Left lobe of liver (tissue), 2 donors: ENCODE measurements at regions not wholly inside any gene's neighbourhood (a gene's known extent, or its start where the extent isn't known, plus 50 kb on each side); places are given as distances from the start of the nearest gene placed in this dataset.
A peak's percentile ranks its signal among the peaks of the same experiment; 100 is the strongest.
"Not testable (repeated sequence)": the region's sequence is repeated elsewhere in the genome, so short reads cannot be mapped to it uniquely, and the experiment has no call there.

ENCODE experiments used
- ATAC-seq: fragments of 200-7000 bp; cut with Tn5 transposase; one replicate; pipeline ENCODE4 v1.9.1; 2020; ENCODE audit warnings: mild to moderate bottlenecking, moderate library complexity
- DNase-seq: peaks from one replicate; pipeline ENCODE4 v3.0.0-alpha.2; 2020; ENCODE audit warnings: low spot score
- donor health status: DM: no; HTN: no; CAD: no; lungs with moderate emphysema.
- donor health status: DM: no; HTN: yes; CAD: no.

DNA sequence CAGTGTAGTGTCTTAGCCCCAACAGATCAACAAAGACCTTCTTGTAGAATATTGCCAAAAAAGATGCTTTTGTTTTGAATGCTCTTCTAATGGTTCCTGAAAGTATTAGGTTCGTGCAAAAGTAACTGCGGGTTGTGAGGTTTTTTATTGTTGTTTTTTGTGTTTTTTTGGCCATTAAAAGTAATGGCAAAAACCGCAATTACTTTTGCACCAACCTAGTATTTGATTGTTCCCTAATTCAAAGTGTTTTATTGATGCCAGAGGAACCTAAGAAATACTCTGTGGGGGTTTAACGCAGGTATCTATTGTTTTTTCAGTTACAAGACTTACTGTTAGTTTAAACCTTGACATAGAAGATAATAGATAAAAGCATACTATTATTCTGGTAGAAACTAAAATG is 150.8 kb upstream of the DAAM1 start:
- no peak for ATAC-seq

DNA sequence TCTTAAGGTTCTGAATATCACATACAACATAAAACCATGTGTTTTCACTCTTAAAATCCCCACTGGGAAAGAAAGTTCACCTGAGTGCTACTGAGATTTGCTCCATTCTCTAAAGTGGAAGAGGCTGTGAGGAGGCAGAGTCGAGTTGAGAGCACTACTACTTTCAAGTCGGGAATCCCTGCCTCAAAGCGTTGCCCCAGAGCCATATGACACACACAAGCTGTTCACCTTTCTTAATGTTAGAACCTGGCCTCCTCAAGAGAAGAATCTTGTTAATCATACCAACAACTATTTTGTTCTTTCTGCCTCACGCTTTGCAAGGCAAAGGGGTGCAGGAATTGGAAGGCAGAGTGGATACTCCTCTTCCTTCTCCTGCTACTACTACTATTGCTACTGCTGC is 149.7 kb upstream of the DAAM1 start:
- ATAC-seq: no peak
- DNase-seq: no peak

More for the DNA sequence above, 150.8 kb upstream of the DAAM1 start:
- no peak for DNase-seq

DNA sequence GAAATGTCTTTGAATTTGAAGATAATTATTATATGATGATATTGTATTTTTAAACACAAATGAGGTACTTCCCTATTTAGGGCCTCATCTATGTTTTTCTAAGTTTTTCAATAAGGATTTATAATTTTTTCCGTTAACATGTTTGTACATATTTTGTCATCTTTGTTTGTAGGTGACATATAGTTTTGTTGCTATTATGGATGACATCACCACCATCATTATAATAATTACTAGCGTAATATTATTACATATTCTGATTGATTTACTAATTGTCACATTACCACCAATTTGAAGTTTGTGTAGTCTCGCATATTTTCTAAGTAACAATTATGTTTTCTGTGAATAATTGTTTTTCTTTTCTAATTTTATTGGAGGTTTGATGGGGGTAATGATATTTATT is 147.2 kb upstream of the DAAM1 start:
- DNase-seq (no peak), ATAC-seq (no peak)

DNA sequence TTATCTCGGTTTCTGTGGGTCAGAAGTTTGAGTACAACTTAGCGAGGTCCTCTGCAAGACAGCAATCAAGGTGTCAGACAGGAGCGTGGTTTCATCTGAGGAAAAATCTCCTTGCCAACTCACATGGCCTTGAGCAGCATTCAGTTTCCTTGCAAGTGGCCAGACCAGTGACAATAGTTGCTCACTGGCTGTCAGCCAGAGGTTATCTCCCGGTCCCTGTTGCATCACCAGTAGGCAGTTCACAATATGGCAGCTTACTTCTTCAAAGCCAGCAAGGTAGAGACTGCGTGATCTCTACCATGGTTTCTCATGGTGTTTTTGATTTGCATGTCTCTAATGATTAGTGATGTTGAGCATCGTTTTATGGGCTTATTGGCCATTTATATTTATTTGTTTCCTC is 143.8 kb upstream of the DAAM1 start:
- DNase-seq (no peak), ATAC-seq (no peak)

DNA sequence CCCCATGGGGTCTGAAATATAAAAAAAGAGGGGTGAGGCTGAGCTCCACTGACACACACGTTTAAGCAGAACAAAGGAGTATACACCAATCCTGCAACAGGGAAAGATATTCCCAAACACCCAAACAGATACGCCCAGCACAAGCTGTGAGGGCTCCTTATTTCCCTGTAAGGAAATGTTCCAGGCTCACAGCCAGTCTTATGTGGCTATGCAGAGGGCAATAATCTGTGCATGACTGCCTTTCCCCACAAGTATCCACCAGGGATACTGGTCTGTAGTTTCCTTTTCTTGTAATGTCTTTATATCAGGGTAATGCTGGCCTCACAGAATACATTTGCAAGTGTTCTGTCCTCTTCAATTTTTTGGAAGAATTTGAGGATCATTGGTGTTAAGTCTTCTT is 141.7 kb upstream of the DAAM1 start:
- DNase-seq (no peak), ATAC-seq (no peak)

DNA sequence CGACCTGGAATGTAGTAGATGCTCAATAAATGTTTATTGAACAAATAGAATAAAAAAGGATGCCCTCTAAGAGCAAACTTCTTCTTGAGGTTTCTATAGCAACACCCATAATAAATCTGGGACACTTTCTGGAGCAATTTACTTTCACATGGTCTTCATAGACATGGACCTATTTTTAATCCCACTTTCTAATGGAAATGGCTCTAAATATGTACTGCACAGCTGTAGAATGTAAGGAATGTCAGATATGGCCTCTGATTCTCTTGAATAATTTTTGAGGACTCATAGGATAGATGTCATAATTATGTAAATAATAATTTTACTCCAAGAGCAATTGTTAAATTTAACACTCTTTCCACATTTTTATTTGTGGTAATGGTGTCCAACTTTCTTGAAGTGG is 133.5 kb upstream of the DAAM1 start:
- no peak for DNase-seq
- no peak for ATAC-seq

DNA sequence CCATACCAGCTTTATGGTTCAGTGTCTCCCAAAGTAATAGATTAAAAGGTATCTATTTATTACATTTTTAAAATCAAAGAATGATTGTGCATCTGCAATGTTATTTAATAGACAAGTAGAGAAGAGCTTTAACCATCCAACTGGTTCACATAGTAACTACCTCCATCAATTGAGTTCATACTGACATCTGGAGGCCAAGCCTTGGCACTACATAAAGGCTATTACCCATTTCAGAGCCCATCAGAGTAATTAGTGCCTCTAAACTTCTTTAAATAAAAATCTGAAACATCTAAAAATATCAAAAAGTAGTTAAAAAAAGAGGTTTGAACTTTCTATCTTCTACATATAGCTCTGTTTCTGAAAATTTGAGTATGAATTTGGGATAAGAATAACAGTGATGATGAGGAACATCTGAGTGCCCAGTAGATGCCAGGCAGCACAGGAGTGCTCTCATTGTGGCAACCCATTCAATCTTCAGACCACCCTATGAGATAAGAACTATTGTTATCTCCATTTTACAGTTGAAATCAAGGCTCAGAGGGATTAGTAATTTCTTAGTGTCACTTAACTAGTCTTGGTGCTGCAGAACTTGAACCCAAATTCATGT is 132.9 kb upstream of the DAAM1 start:
- ATAC-seq (peak; percentile 91), DNase-seq (no peak)

DNA sequence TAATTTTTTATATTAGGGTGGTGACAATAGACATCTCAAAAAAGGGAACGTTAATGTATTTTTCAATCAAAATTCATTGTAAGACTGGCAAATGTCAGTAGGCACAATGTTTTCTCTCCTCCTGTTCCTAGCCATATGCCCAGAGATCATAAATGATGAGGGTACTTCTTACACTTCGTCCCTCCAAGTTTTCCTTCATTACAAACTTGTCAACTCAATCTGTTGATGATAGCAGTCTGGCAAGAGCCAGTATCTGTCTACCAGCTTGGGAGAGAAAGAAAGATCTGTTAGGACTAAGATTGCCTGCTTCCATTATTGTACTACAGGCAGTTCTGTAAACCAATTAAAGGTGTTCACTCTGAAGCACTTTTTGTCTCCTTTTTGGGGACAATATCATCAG is 130.9 kb upstream of the DAAM1 start:
- DNase-seq (no peak), ATAC-seq (no peak)

DNA sequence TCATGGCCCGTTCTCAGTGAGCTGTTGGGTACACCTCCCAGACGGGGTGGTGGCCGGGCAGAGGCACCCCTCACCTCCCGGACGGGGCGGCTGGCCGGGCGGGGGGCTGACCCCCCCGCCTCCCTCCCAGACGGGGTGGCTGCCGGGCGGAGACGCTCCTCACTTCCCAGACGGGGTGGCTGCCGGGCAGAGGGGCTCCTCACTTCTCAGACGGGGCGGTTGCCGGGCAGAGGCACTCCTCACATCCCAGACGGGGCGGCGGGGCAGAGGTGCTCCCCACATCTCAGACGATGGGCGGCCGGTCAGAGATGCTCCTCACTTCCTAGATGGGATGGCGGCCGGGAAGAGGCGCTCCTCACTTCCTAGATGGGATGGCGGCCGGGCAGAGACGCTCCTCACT is 129.7 kb upstream of the DAAM1 start:
- DNase-seq, ATAC-seq: not testable (repeated sequence)

DNA sequence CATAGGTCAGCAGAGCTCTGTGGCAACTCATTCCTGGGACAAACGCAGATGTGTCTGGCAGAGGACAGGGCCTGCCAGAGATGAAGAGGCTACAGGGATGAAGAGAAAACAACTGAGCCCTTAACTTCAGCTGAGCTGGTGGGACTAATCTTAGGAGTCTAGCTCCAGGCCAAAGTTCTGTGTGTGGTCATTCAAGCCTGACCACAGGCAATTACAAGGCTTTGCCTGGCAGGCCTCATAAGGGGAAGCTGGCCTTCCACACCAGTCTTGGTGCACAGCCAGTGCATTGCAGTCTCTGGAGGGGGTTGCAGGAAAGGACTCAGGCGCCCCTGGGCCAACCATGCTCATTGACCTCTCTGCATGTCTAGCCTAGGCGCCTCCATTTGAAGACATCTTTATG is 127.6 kb upstream of the DAAM1 start:
- ATAC-seq: no peak
- DNase-seq: no peak

DNA sequence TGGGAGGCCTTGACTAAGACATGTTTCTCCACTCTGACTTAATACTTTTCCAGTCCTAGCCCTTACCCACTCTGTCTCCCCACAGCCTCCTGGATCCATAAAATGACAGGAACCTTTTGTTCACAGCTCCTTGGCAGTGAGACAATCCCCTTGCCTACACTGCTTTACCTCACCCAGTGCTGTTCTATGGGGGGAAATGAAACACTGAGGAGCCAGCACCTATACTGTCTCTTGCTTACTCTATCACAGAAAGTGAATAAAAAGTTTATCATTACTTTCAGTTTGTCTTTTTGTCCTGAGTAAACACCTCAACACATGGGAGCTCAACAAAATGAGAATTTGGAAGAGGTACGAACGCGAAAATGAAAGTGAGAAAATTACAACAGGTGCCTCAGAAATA is 127.2 kb upstream of the DAAM1 start:
- DNase-seq: no peak

DNA sequence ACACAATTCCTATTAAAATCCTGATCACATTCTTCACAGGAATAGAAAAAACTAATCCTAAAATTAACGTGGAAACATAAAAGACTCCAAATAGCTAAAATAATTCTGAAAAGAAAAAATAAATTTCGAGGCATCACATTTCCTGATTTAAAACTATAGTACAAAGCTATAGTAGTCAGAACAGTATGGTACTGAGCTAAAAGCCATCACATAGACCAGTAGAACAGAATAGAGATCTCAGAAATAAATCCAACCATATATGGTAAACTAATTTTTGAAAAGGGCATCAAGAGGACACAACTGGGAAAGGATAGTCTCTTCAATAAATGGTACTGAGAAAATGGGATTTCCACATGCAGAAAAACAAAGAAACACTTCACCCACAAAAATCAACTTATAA is 125.2 kb upstream of the DAAM1 start:
- DNase-seq (no peak), ATAC-seq (no peak)

More for the DNA sequence above, 127.2 kb upstream of the DAAM1 start:
- ATAC-seq: no peak

DNA sequence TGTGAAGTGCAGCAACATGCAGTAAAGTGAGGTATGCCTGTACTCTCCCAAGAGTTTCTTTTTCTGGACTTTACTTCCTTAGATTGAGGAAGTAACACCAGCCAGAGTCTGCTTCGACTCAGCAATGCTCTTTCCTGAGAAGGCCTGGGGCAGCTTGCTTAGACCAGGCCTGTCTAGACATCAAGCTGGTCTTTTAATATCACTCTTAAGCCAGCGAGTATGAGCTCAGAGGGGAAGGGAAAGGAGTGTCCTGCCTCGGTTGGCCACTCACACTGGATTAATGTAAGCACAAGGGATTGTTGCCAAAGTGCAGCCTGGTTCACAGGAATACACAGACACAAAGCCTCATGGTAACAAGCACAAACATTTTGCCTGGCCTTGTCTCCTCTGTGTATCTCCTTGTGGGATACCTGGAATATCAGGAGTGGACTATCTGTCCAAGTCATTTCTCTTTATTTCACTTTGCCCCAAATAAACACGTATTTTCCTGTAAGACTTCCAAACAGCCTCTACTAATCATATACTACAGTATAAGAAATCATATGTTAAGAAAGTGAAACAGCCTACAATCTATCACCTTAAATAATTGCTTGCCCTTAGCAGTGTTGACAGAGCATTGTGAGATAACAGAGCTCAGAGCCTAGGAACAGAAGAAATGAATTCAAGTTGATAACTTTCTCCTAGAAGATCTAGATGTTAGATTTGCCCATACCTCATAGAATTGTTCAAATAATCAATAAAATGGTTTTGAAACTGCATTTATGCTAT is 121.2 kb upstream of the DAAM1 start:
- DNase-seq: no peak
- no peak for ATAC-seq

DNA sequence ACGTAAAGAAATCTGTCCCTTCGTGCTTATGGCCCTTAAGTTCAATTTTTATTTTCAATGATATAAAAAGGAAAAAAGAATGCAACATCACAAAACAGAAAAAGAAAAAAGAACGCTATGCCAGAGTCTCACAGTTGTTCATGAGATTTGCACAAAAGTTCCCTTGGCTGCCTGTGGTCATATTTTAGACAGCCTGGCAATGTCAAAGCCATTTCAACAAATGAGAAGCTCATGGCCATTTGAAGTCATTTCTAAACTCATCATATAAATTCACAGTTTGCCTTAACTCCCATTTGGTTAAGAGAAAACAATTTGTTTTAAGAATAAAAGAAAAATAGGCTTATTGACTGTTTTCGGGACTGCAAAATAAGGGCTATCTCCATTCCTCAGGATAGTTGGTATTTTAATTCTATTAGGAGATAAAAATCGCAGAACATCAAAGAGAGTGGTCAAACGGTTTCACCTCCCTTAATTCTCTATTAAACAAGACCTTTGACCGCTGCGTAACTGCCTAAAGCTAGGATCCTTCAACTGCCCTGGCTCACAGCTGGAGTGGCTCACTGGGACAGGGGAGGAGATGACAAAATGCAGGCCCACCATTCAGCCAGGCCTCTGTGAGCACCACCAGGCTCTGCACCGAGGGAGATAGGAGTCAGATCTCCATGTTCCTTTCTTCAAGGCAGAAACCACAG is 119.2 kb upstream of the DAAM1 start:
- DNase-seq (no peak), ATAC-seq (no peak)

DNA sequence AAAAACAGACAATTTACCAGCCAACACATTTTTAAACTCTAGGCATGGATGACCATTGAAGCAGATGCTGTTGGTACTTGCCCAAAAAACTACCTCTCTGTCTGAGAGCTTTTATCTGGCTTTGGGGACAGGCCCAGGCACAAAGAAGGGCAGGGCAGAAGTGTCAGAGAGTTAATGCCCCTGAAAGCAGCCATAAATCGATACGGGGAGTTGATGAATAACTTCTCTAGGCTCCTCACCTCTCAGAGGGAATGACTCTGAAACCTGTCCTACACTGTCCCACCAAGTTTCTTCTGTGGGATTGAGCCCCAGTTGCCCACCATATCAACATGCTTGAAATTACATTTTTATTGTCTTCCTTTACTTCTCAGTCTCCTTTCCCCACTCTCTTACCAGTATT is 113.0 kb upstream of the DAAM1 start:
- ATAC-seq: peak; percentile 48

DNA sequence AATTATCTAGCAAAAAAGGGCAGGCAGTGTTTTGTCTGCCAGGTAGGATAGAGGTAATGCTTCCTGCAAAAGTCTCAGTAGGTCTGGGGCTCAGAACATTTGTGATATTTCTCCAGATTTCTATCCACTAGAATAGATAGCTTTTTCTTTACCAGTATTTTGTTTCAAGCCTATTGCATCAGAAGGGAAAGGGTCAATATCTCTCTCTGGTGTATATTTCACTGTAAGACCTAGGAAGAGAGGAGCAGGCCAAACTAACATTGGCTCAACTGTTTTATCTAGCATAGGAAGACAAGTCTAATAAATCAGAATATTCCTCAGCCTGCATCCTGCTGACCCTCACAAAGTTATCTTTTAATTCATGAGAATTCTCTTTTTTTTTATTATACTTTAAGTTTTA is 106.7 kb upstream of the DAAM1 start:
- no peak for DNase-seq
- ATAC-seq: no peak

More for the DNA sequence above, 113.0 kb upstream of the DAAM1 start:
- no peak for DNase-seq

DNA sequence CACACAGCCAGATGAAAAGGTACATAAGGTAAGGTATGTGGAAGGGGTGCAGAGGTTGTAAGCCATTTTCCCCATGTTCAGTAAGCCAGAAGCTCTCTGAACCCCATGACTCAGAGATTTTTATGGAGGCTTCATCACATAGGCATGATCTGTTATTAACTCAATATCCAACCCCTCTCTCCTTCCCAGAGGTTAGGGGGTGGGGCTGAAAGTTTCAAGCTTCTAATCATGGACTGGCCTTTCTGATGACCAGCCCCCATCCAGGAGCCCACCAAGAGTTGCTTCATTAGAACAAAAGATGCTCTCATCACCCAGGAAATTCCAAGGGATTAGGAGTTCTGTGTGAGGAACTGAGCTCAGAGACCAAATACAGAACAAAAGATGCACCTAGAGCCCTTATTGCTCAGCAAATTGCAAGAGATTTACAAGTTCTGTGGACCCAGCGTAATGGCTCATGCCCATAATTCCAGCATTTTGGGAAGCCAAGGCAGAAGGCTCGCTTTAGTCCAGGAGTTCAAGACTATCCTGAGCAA is 103.2 kb upstream of the DAAM1 start:
- DNase-seq (no peak), ATAC-seq (no peak)

DNA sequence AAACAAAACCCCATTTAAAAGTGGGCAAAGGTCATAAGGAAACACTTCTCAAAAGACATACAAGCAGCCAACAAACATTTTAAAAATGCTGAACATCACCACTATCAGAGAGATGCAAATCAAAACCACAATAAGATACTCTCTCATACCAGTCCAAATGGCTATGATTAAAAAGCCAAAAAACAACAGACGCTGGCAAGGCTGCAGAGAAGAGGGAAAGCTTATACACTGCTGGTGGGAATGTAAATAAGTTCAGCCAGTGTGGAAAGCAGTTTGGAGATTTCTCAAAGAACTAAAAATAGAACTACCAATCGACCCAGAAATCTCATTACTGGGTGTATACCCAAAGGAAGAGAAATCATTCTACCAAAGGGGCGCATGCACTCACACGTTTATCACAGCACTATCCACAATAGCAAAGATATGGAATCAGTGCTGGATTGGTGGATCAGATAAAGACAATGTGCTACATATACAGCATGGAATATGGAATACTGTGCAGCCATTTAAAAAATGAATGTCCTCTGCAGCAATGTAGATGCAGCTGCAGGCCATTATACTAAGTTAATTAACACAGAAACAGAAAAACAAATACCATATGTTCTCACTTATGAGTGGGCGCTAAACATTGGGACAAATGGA is 102.1 kb upstream of the DAAM1 start:
- DNase-seq: no peak
- ATAC-seq: no peak

DNA sequence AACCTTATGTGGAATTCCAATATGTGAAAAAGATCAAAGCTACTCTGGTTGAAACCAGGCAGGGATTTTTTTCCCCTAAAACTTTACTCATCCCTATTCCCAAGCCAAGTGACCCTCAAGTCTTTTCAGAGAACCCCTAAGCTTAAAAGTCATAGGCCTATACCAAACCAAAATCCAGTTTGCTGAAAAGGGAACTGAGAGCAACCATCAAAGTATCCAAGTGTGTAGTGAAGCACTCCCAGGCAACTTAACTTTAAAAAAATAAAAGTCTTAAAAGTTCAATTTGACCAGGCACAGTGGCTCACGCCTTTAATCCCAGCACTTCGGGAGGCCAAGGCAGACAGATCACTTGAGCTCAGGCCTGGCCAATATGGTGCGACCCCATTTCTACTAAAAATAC is 101.2 kb upstream of the DAAM1 start:
- DNase-seq (no peak), ATAC-seq (no peak)

DNA sequence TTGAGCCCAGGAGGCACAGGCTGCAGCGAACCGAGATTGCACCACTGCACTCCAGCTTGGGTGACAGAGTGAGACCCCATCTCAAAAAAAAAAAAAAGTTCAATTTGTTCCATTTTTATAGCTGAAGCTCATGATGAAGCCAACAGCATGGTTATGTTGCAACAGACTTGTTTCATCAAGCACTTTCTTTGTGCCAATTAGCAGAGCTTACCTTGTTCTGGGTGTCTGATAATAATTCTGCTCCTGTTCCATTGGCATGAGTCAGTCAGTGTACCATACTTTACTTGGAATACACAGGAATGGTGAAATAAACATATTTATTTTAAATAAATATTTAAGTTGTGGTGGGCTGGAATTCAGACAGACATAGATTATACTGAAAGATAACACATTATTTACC is 100.8 kb upstream of the DAAM1 start:
- no peak for DNase-seq

DNA sequence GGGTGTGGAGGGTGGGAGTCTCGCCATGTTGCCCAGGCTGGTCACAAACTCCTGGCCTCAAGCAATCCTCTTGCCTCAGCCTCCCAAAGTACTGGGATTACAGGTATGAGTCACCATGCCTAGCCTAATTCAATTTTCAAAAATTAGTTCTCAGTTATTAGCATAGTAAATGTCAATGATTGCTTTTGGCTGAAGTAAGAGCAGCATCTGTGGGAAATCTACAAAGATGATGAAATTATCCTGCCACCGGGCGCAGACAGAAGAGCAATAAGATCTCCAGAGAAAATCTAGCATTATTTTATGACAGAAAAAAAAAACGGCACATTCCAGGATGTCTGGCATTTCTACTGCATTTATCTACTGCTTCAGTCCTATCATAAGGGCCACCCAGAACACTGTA is 97.9 kb upstream of the DAAM1 start:
- ATAC-seq (no peak), DNase-seq (no peak)

More for the DNA sequence above, 100.8 kb upstream of the DAAM1 start:
- ATAC-seq: no peak
